ENCODE measurements at regions not wholly inside any gene's neighbourhood (a gene's known extent, or its start where the extent isn't known, plus 50 kb on each side); places are given as distances from the start of the nearest gene placed in this dataset.

DNA sequence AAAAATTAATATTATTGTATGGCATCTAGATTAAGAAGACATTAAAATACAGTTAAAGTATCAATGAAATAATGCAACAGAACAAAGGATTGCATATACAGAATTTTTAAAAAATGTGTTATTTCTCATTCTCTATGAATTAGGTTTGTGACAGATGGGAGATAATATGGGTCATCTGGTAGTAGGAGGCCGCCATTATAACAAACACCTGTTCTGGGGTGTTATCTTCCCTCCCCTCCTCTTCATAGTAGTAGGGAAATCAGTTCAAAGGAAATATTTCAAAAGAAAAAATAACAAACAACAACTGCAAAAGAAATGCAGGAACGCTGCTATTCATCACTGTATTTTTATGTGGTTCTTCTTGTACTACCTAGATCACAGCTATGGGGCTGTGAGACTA is 187.0 kb upstream of the ATP2B1 start:
- TF ChIP-seq EZH2 (optimal IDR thresholded peaks at IDR 0.05; ENCODE audit: low read depth, low read length): no peak
- TF ChIP-seq, protein P1, sequence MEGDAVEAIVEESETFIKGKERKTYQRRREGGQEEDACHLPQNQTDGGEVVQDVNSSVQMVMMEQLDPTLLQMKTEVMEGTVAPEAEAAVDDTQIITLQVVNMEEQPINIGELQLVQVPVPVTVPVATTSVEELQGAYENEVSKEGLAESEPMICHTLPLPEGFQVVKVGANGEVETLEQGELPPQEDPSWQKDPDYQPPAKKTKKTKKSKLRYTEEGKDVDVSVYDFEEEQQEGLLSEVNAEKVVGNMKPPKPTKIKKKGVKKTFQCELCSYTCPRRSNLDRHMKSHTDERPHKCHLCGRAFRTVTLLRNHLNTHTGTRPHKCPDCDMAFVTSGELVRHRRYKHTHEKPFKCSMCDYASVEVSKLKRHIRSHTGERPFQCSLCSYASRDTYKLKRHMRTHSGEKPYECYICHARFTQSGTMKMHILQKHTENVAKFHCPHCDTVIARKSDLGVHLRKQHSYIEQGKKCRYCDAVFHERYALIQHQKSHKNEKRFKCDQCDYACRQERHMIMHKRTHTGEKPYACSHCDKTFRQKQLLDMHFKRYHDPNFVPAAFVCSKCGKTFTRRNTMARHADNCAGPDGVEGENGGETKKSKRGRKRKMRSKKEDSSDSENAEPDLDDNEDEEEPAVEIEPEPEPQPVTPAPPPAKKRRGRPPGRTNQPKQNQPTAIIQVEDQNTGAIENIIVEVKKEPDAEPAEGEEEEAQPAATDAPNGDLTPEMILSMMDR (IDR thresholded peaks at IDR 0.05; ENCODE audit: low read length): no peak
